Vagina (tissue), 2 donors: ENCODE measurements at regions not wholly inside any gene's neighbourhood (a gene's known extent, or its start where the extent isn't known, plus 50 kb on each side); places are given as distances from the start of the nearest gene placed in this dataset.

ENCODE experiments used
- POLR2A ChIP-seq, 2 donors: fragments of 450-650 bp; IDR thresholded peaks; one replicate each; pipeline ENCODE4 v1.6.1; 2017; ENCODE audit warnings: antibody characterized with exemption in 2 of 2, mild to moderate bottlenecking in 2 of 2, moderate library complexity in 2 of 2
- TF ChIP-seq, protein P1 (sequence below), 3 experiments: fragments of 450-650 bp in 2 of 3; fragments of 200-600 bp in 1 of 3; sonication (generic) in 1 of 3; IDR thresholded peaks; one replicate each; pipeline ENCODE4 v1.5.1; 2017 to 2019; ENCODE audit warnings: antibody characterized with exemption in 3 of 3, mild to moderate bottlenecking in 2 of 3, moderate library complexity in 2 of 3

- no peak for TF ChIP-seq POLR2A (IDR thresholded peaks at IDR 0.05)
- TF ChIP-seq, protein P1, sequence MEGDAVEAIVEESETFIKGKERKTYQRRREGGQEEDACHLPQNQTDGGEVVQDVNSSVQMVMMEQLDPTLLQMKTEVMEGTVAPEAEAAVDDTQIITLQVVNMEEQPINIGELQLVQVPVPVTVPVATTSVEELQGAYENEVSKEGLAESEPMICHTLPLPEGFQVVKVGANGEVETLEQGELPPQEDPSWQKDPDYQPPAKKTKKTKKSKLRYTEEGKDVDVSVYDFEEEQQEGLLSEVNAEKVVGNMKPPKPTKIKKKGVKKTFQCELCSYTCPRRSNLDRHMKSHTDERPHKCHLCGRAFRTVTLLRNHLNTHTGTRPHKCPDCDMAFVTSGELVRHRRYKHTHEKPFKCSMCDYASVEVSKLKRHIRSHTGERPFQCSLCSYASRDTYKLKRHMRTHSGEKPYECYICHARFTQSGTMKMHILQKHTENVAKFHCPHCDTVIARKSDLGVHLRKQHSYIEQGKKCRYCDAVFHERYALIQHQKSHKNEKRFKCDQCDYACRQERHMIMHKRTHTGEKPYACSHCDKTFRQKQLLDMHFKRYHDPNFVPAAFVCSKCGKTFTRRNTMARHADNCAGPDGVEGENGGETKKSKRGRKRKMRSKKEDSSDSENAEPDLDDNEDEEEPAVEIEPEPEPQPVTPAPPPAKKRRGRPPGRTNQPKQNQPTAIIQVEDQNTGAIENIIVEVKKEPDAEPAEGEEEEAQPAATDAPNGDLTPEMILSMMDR (IDR thresholded peaks at IDR 0.05), result no peak
Observed at GRCh38 chr2:176830362-176830761, 382.2 kb upstream of the HNRNPA3 start.
